ENCODE measurements at regions not wholly inside any gene's neighbourhood (a gene's known extent, or its start where the extent isn't known, plus 50 kb on each side); places are given as distances from the start of the nearest gene placed in this dataset.
"Not testable (repeated sequence)": the region's sequence is repeated elsewhere in the genome, so short reads cannot be mapped to it uniquely, and the experiment has no call there.

GRCh38 chr11:38721586-38722315 is 2123.7 kb upstream of the RAG2 start:
- DNase-seq (ENCODE audit: low read depth in 2 of 2), result no peak

GRCh38 chr11:38718659-38719058 is 2120.6 kb upstream of the RAG2 start:
- DNase-seq (ENCODE audit: low read depth in 2 of 2), result no peak

GRCh38 chr11:38718049-38718448 is 2120.0 kb upstream of the RAG2 start:
- no peak for DNase-seq (ENCODE audit: low read depth in 2 of 2)

GRCh38 chr11:38711110-38711509 is 2113.1 kb upstream of the RAG2 start:
- DNase-seq (ENCODE audit: low read depth in 2 of 2), result no peak

GRCh38 chr11:38710262-38710661 is 2112.2 kb upstream of the RAG2 start:
- no peak for DNase-seq (ENCODE audit: low read depth in 2 of 2)

GRCh38 chr11:38700111-38700510 is 2102.1 kb upstream of the RAG2 start:
- DNase-seq (ENCODE audit: low read depth in 2 of 2), result no peak

- no peak for DNase-seq (ENCODE audit: low read depth in 2 of 2)
Measured at GRCh38 chr11:38693306-38693705, 2095.3 kb upstream of the RAG2 start.

GRCh38 chr11:38690211-38690610 is 2092.2 kb upstream of the RAG2 start:
- DNase-seq (ENCODE audit: low read depth in 2 of 2), result not testable (repeated sequence)

- DNase-seq (ENCODE audit: low read depth in 2 of 2), result no peak
Measured at GRCh38 chr11:38687008-38687407, 2089.0 kb upstream of the RAG2 start.

GRCh38 chr11:38683484-38683883 is 2085.4 kb upstream of the RAG2 start:
- DNase-seq (ENCODE audit: low read depth in 2 of 2), result no peak

GRCh38 chr11:38680746-38681145 is 2082.7 kb upstream of the RAG2 start:
- no peak for DNase-seq (ENCODE audit: low read depth in 2 of 2)

GRCh38 chr11:38680166-38680565 is 2082.1 kb upstream of the RAG2 start:
- no peak for DNase-seq (ENCODE audit: low read depth in 2 of 2)

GRCh38 chr11:38672445-38672844 is 2074.4 kb upstream of the RAG2 start:
- no peak for DNase-seq (ENCODE audit: low read depth in 2 of 2)

- no peak for DNase-seq (ENCODE audit: low read depth in 2 of 2)
Measured at GRCh38 chr11:38667359-38667758, 2069.3 kb upstream of the RAG2 start.

GRCh38 chr11:38648604-38649003 is 2050.6 kb upstream of the RAG2 start:
- no peak for DNase-seq (ENCODE audit: low read depth in 2 of 2)

- no peak for DNase-seq (ENCODE audit: low read depth in 2 of 2)
Measured at GRCh38 chr11:38646382-38646781, 2048.3 kb upstream of the RAG2 start.

- no peak for DNase-seq (ENCODE audit: low read depth in 2 of 2)
Measured at GRCh38 chr11:38640854-38641253, 2042.8 kb upstream of the RAG2 start.

GRCh38 chr11:38612701-38613100 is 2014.7 kb upstream of the RAG2 start:
- no peak for DNase-seq (ENCODE audit: low read depth in 2 of 2)

- DNase-seq (ENCODE audit: low read depth in 2 of 2), result not testable (repeated sequence)
Measured at GRCh38 chr11:38601371-38601770, 2003.3 kb upstream of the RAG2 start.

GRCh38 chr11:38598418-38598817 is 2000.4 kb upstream of the RAG2 start:
- DNase-seq (ENCODE audit: low read depth in 2 of 2), result no peak

GRCh38 chr11:38595359-38596016 is 1997.5 kb upstream of the RAG2 start:
- not testable (repeated sequence) for DNase-seq (ENCODE audit: low read depth in 2 of 2)

- DNase-seq (ENCODE audit: low read depth in 2 of 2), result no peak
Measured at GRCh38 chr11:38594895-38595294, 1996.9 kb upstream of the RAG2 start.

- DNase-seq (ENCODE audit: low read depth in 2 of 2), result no peak
Measured at GRCh38 chr11:38593649-38594048, 1995.6 kb upstream of the RAG2 start.

GRCh38 chr11:38582756-38583155 is 1984.7 kb upstream of the RAG2 start:
- DNase-seq (ENCODE audit: low read depth in 2 of 2), result no peak
